ENCODE measurements at regions not wholly inside any gene's neighbourhood (a gene's known extent, or its start where the extent isn't known, plus 50 kb on each side); places are given as distances from the start of the nearest gene placed in this dataset.

DNA sequence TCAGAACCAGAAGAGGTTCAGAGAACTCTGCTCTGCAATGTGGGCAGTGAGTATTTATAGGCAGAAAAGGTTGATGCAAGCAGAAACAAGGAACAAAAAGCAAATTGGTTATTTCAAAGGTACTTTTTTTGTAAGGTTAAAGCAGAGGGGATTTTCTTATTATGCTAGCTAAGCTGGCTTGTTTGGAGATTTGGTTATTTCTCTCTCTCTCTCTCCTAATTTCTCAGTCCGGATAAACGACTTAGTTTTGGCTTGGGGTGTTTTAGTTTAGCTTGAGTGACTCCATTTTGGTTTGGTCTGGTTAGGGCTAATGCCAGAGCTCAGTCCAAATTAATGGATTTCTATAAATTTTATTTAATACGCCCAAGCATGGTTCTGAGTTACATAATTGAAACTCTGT, 566.8 kb downstream of the SH2D4B start:
- no peaks in the 10 kb centered on the region for H3K4me1 ChIP-seq (ENCODE audit: control insufficient read depth in 2 of 2, insufficient read depth in 2 of 2, low read length in 2 of 2)
- H3K36me3 ChIP-seq (ENCODE audit: control insufficient read depth in 2 of 2, insufficient read depth in 2 of 2, low read length in 1 of 2), result no peaks in the 10 kb centered on the region
- whole genome bisulfite sequencing, result 92% methylated on average over 3 of the region's 3 CpGs
- H3K27me3 ChIP-seq (ENCODE audit: control insufficient read depth in 2 of 2, insufficient read depth in 1 of 2, low read length in 1 of 2), result no peaks in the 10 kb centered on the region
- no peak overlapping the region for H3K4me3 ChIP-seq (ENCODE audit: low read length in 2 of 2)
- H3K27ac ChIP-seq (ENCODE audit: low read depth in 1 of 2, low read length in 1 of 2), result no peak overlapping the region
- no peaks in the 10 kb centered on the region for H3K9me3 ChIP-seq (ENCODE audit: control insufficient read depth in 2 of 2, insufficient read depth in 1 of 2, low read length in 1 of 2)
- no peak for DNase-seq (ENCODE audit: low read depth in 6 of 9, low spot score in 9 of 9)

DNA sequence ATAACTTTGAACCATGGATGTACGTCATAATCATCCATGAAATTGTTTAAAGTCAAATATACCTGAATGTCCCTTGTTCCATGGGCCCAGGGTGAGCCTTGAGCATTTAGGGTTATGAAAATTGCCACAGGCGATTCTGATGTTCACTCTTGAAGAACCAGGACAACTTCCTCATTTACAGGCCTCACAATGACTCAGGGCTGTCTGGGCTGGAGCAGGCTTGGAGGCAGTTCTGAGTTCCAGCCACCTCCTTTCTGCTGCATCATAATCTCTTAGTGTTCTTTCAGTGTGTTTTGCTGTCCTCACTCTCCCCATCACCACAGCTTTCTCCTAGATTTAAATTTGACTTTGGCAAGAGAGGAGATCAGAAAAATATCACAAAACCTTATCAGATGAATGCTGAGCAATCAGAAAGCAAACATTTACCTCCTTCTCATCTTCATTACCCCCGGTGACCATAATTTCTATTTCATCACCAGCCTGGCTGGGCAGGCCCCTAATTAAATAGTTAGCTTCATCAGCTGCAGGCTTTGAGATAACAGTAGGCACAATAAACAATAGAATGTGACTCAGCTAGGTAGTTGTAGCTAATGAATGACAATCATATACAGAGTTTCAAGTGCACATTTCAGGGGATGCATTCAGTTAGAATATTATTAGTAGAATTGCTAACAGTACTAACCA, 571.0 kb downstream of the SH2D4B start:
- no peaks in the 10 kb centered on the region for H3K9me3 ChIP-seq (ENCODE audit: control insufficient read depth in 2 of 2, insufficient read depth in 1 of 2, low read length in 1 of 2)
- no peaks in the 10 kb centered on the region for H3K4me1 ChIP-seq (ENCODE audit: control insufficient read depth in 2 of 2, insufficient read depth in 2 of 2, low read length in 2 of 2)
- H3K4me3 ChIP-seq (ENCODE audit: low read length in 2 of 2), result no peak overlapping the region
- H3K36me3 ChIP-seq (ENCODE audit: control insufficient read depth in 2 of 2, insufficient read depth in 2 of 2, low read length in 1 of 2), result no peaks in the 10 kb centered on the region
- no peaks in the 10 kb centered on the region for H3K27me3 ChIP-seq (ENCODE audit: control insufficient read depth in 2 of 2, insufficient read depth in 1 of 2, low read length in 1 of 2)
- WGBS, result 67% methylated on average over 3 of the region's 3 CpGs
- no peak for DNase-seq (ENCODE audit: low read depth in 6 of 9, low spot score in 9 of 9)
- H3K27ac ChIP-seq (ENCODE audit: low read depth in 1 of 2, low read length in 1 of 2), result no peak overlapping the region

DNA sequence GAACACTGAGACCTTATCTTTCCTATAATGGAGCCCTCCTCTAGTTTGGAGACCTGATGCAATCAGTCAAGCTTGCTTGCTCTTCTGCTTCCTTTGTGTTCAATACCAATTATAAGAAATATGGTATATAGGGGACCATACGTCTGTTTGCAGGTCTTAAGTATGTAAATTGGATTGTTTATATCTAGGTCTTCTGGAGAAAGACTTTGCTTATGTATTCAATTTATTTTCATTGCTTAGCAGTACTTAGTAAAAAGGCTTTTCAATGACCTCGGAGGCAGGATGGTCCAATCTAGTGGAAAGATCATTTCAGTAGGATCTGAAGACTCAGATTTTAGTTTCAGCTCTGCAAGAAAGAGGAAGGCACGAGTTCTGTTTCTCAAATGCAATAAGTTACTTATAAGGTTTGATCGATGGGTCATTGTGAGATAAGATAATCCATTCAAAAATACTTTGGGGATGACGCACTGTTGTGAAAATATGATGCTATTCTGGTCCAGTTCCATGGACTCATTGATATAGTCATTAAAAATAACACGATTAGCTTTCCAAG, 571.6 kb downstream of the SH2D4B start:
- Histone ChIP-seq H3K36me3 (ENCODE audit: control insufficient read depth in 2 of 2, insufficient read depth in 2 of 2, low read length in 1 of 2) (no peaks in the 10 kb centered on the region), H3K4me3 (ENCODE audit: low read length in 2 of 2) (no peak overlapping the region), H3K27me3 (ENCODE audit: control insufficient read depth in 2 of 2, insufficient read depth in 1 of 2, low read length in 1 of 2) (no peaks in the 10 kb centered on the region), H3K9me3 (ENCODE audit: control insufficient read depth in 2 of 2, insufficient read depth in 1 of 2, low read length in 1 of 2) (no peaks in the 10 kb centered on the region), H3K4me1 (ENCODE audit: control insufficient read depth in 2 of 2, insufficient read depth in 2 of 2, low read length in 2 of 2) (no peaks in the 10 kb centered on the region), H3K27ac (ENCODE audit: low read depth in 1 of 2, low read length in 1 of 2) (no peak overlapping the region)
- 90% methylated on average over 6 of the region's 6 CpGs for WGBS
- no peak for DNase-seq (ENCODE audit: low read depth in 6 of 9, low spot score in 9 of 9)

DNA sequence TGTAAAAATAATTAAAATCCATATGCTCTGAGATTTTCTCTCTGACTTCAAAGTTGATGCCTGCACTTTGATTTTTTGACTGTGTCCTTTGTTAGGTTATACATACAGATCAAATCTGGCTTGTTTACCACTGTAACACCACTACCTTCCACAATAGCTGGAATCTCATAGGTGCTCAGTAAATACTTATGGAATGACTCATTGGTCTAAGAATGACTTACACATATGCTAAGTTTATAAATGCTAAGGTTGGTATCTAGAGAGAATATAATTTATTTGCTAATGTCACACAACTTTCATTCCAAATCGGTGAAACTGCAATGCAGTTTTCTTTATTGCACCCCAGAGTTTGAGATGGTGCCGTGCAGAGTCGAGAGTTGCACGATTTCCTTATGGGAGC, 578.5 kb downstream of the SH2D4B start:
- Histone ChIP-seq H3K27me3 (ENCODE audit: control insufficient read depth in 2 of 2, insufficient read depth in 1 of 2, low read length in 1 of 2) (no peaks in the 10 kb centered on the region), H3K4me1 (ENCODE audit: control insufficient read depth in 2 of 2, insufficient read depth in 2 of 2, low read length in 2 of 2) (no peaks in the 10 kb centered on the region), H3K4me3 (ENCODE audit: low read length in 2 of 2) (no peak overlapping the region), H3K9me3 (ENCODE audit: control insufficient read depth in 2 of 2, insufficient read depth in 1 of 2, low read length in 1 of 2) (no peaks in the 10 kb centered on the region), H3K27ac (ENCODE audit: low read depth in 1 of 2, low read length in 1 of 2) (no peak overlapping the region), H3K36me3 (ENCODE audit: control insufficient read depth in 2 of 2, insufficient read depth in 2 of 2, low read length in 1 of 2) (no peaks in the 10 kb centered on the region)
- 93% methylated on average over 4 of the region's 4 CpGs for whole genome bisulfite sequencing
- DNase-seq (ENCODE audit: low read depth in 6 of 9, low spot score in 9 of 9), result no peak

DNA sequence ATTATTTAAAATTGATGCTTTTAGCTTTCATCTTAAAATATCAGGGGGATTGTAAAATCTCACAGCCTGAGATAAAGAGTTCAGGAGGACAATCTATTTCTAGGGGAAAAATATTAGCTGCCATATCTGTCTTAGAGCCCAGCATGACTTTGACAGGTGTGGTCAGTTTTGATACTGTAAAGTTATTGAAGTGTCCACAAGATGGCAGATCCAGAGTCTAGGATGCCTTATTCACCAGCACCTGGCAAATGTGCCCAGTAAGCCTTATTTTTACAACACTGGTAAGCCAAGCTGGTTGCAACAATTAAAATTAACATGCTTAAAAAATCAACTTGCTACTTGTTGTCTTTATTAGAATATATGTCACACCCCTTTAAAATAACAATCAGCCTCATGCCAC, 579.3 kb downstream of the SH2D4B start:
- no peaks in the 10 kb centered on the region for H3K27me3 ChIP-seq (ENCODE audit: control insufficient read depth in 2 of 2, insufficient read depth in 1 of 2, low read length in 1 of 2)
- H3K27ac ChIP-seq (ENCODE audit: low read depth in 1 of 2, low read length in 1 of 2), result no peak overlapping the region
- H3K36me3 ChIP-seq (ENCODE audit: control insufficient read depth in 2 of 2, insufficient read depth in 2 of 2, low read length in 1 of 2), result no peaks in the 10 kb centered on the region
- H3K4me1 ChIP-seq (ENCODE audit: control insufficient read depth in 2 of 2, insufficient read depth in 2 of 2, low read length in 2 of 2), result no peaks in the 10 kb centered on the region
- no peak overlapping the region for H3K4me3 ChIP-seq (ENCODE audit: low read length in 2 of 2)
- no peak for DNase-seq (ENCODE audit: low read depth in 6 of 9, low spot score in 9 of 9)
- H3K9me3 ChIP-seq (ENCODE audit: control insufficient read depth in 2 of 2, insufficient read depth in 1 of 2, low read length in 1 of 2), result no peaks in the 10 kb centered on the region

DNA sequence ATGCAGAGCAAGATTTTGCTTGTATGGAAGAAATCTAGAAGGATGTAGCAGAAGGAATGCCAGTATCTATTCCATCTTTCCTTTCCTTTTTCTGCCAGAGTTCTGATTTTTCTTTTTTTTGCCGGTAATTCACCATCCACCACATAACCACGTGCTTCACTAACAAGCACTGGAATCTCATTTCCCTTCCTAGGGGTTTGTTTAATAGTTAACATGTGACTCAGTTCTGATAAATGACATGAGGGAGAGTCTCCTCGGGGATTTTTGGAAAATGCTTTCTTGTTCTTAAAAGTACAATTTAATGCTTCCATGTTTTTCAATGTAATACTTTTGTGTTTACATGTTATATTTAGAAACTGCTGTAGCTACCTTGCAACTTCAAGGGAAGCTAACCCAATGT, 590.2 kb downstream of the SH2D4B start:
- DNase-seq (ENCODE audit: low read depth in 6 of 9, low spot score in 9 of 9), result no peak
- H3K27ac ChIP-seq (ENCODE audit: low read depth in 1 of 2, low read length in 1 of 2), result no peak overlapping the region
- no peak overlapping the region for H3K4me3 ChIP-seq (ENCODE audit: low read length in 2 of 2)
- 81% methylated on average over 3 of the region's 3 CpGs for WGBS
- no peaks in the 10 kb centered on the region for H3K9me3 ChIP-seq (ENCODE audit: control insufficient read depth in 2 of 2, insufficient read depth in 1 of 2, low read length in 1 of 2)
- no peaks in the 10 kb centered on the region for H3K4me1 ChIP-seq (ENCODE audit: control insufficient read depth in 2 of 2, insufficient read depth in 2 of 2, low read length in 2 of 2)
- H3K27me3 ChIP-seq (ENCODE audit: control insufficient read depth in 2 of 2, insufficient read depth in 1 of 2, low read length in 1 of 2), result no peaks in the 10 kb centered on the region
- no peaks in the 10 kb centered on the region for H3K36me3 ChIP-seq (ENCODE audit: control insufficient read depth in 2 of 2, insufficient read depth in 2 of 2, low read length in 1 of 2)

DNA sequence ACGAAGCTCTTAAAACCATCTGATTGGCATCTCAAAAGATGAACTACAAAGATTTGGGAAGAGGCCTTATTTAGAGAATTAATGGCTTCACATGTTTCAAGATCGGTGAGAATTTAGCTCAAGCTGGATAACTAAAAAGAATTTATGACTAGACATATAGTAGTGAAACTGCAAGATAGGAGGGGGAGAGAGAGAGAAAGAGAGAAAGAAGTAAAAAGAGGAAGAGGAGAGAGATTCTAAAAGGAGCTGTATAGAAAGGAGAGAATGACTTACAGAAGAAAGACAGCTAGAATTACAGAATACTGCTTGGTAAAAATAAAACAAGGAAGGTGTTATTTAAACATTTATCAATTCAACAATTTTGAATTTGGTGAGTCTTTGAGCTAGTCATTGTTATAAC, 592.3 kb downstream of the SH2D4B start:
- Histone ChIP-seq H3K36me3 (ENCODE audit: control insufficient read depth in 2 of 2, insufficient read depth in 2 of 2, low read length in 1 of 2) (no peaks in the 10 kb centered on the region), H3K4me3 (ENCODE audit: low read length in 2 of 2) (no peak overlapping the region), H3K27ac (ENCODE audit: low read depth in 1 of 2, low read length in 1 of 2) (no peak overlapping the region), H3K4me1 (ENCODE audit: control insufficient read depth in 2 of 2, insufficient read depth in 2 of 2, low read length in 2 of 2) (no peaks in the 10 kb centered on the region), H3K27me3 (ENCODE audit: control insufficient read depth in 2 of 2, insufficient read depth in 1 of 2, low read length in 1 of 2) (no peaks in the 10 kb centered on the region), H3K9me3 (ENCODE audit: control insufficient read depth in 2 of 2, insufficient read depth in 1 of 2, low read length in 1 of 2) (no peaks in the 10 kb centered on the region)
- no peak for DNase-seq (ENCODE audit: low read depth in 6 of 9, low spot score in 9 of 9)
- 96% methylated on average over 2 of the region's 2 CpGs for WGBS

DNA sequence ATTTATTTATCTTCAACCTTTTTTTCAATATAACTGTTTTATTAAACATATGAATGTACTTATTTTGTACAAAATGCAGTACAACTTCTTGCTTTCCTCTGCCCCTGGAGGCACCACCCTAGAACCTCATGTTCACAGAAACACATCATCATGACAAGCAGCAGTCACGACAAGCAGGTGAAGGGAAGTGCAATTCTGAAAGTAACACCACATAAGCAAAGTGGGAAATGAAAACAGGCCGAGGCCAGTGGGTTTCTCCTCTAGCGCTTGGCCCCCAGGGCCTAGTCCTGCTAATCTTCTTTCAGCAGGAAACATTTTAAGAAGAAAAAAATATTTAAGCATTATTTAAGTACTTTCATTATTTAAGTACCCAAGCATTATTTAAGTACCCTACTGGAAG, 598.1 kb downstream of the SH2D4B start:
- H3K4me3 ChIP-seq (ENCODE audit: low read length in 2 of 2), result no peak overlapping the region
- no peak for DNase-seq (ENCODE audit: low read depth in 6 of 9, low spot score in 9 of 9)
- H3K9me3 ChIP-seq (ENCODE audit: control insufficient read depth in 2 of 2, insufficient read depth in 1 of 2, low read length in 1 of 2), result no peaks in the 10 kb centered on the region
- no peaks in the 10 kb centered on the region for H3K27me3 ChIP-seq (ENCODE audit: control insufficient read depth in 2 of 2, insufficient read depth in 1 of 2, low read length in 1 of 2)
- H3K36me3 ChIP-seq (ENCODE audit: control insufficient read depth in 2 of 2, insufficient read depth in 2 of 2, low read length in 1 of 2), result no peaks in the 10 kb centered on the region
- 52% methylated on average over 3 of the region's 3 CpGs for WGBS
- no peaks in the 10 kb centered on the region for H3K4me1 ChIP-seq (ENCODE audit: control insufficient read depth in 2 of 2, insufficient read depth in 2 of 2, low read length in 2 of 2)
- no peak overlapping the region for H3K27ac ChIP-seq (ENCODE audit: low read depth in 1 of 2, low read length in 1 of 2)

DNA sequence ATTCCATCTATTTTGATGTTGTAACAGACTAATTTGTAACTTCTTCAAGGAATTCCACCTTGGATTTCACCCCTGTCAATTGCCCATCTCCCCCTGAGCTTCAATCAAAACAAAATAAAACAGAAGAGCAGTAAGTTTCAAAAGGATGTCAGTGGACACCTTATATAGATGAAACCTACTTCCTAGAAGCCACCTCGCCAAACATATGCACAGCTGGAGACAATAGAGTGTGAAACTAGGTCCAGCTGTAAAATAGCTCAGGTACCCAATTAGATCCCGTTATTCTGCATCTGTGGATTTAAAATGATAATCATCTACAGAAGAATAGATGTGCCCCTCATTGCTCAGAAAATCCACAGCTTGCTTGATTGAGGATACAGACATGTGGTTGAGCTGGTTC, 598.6 kb downstream of the SH2D4B start:
- H3K9me3 ChIP-seq (ENCODE audit: control insufficient read depth in 2 of 2, insufficient read depth in 1 of 2, low read length in 1 of 2), result no peaks in the 10 kb centered on the region
- H3K36me3 ChIP-seq (ENCODE audit: control insufficient read depth in 2 of 2, insufficient read depth in 2 of 2, low read length in 1 of 2), result no peaks in the 10 kb centered on the region
- H3K27me3 ChIP-seq (ENCODE audit: control insufficient read depth in 2 of 2, insufficient read depth in 1 of 2, low read length in 1 of 2), result no peaks in the 10 kb centered on the region
- H3K4me1 ChIP-seq (ENCODE audit: control insufficient read depth in 2 of 2, insufficient read depth in 2 of 2, low read length in 2 of 2), result no peaks in the 10 kb centered on the region
- H3K4me3 ChIP-seq (ENCODE audit: low read length in 2 of 2), result no peak overlapping the region
- no peak for DNase-seq (ENCODE audit: low read depth in 6 of 9, low spot score in 9 of 9)
- H3K27ac ChIP-seq (ENCODE audit: low read depth in 1 of 2, low read length in 1 of 2), result no peak overlapping the region
- WGBS, result 91% methylated on average over 2 of the region's 2 CpGs
